ENCODE measurements at regions not wholly inside any gene's neighbourhood (a gene's known extent, or its start where the extent isn't known, plus 50 kb on each side); places are given as distances from the start of the nearest gene placed in this dataset.

GRCh38 chr7:109549471-109550193, 980.0 kb downstream of the DNAJB9 start:
- no peak for TF ChIP-seq ARNTL (CRISPR knock-in tag; IDR thresholded peaks at IDR 0.05; ENCODE audit: borderline replicate concordance, low read depth)
- TF ChIP-seq ISL1 (CRISPR knock-in tag; IDR thresholded peaks at IDR 0.05) = no peak
- no peak for TF ChIP-seq PATZ1 (CRISPR knock-in tag; IDR thresholded peaks at IDR 0.05; ENCODE audit: borderline replicate concordance)
- no peak for TF ChIP-seq RARB (CRISPR knock-in tag; IDR thresholded peaks at IDR 0.05)
- TF ChIP-seq ZC3H10 (CRISPR knock-in tag; IDR thresholded peaks at IDR 0.05) = no peak
- no peak for TF ChIP-seq TCF4 (CRISPR knock-in tag; IDR thresholded peaks at IDR 0.05; ENCODE audit: borderline replicate concordance)
- TF ChIP-seq ZNF70 (CRISPR knock-in tag; IDR thresholded peaks at IDR 0.05) = no peak
- TF ChIP-seq OSR1 (CRISPR knock-in tag; IDR thresholded peaks at IDR 0.05) = no peak
- no peak for TF ChIP-seq ZNF565 (CRISPR knock-in tag; conservative IDR thresholded peaks at IDR 0.05; ENCODE audit: low read depth)
- TF ChIP-seq ESRRG (CRISPR knock-in tag; IDR thresholded peaks at IDR 0.05) = no peak
- TF ChIP-seq ZNF8 (CRISPR knock-in tag; IDR thresholded peaks at IDR 0.05) = no peak
- no peak for TF ChIP-seq CSDC2 (CRISPR knock-in tag; IDR thresholded peaks at IDR 0.05)
- TF ChIP-seq POU6F1 (CRISPR knock-in tag; IDR thresholded peaks at IDR 0.05; ENCODE audit: borderline replicate concordance, low read depth) = no peak

Measured in SK-N-SH treated with all-trans-retinoic acid at 6 μM for 48 hours (cell line).